Loucy (cell line): ENCODE measurements at regions not wholly inside any gene's neighbourhood (a gene's known extent, or its start where the extent isn't known, plus 50 kb on each side); places are given as distances from the start of the nearest gene placed in this dataset.

Experiments
- H2AFZ ChIP-seq: fragments of 200-600 bp; sonication (generic); 2 replicates; pipeline ENCODE4 v1.6.0; 2016; ENCODE audit warnings: antibody characterized with exemption, mild to moderate bottlenecking, low read length, moderate library complexity
- H3F3A ChIP-seq: fragments of 200-600 bp; 2 replicates; pipeline ENCODE4 v1.6.0; 2016; ENCODE audit warnings: antibody characterized with exemption, low read depth, mild to moderate bottlenecking
- H3K27me3 ChIP-seq: fragments of 200-600 bp; sonication (generic); 2 replicates; pipeline ENCODE4 v1.6.1; 2014; ENCODE audit warnings: low read length, mild to moderate bottlenecking; ENCODE audit not compliant: insufficient read depth, poor library complexity, severe bottlenecking
- H3K36me3 ChIP-seq: fragments of 200-600 bp; sonication (generic); 2 replicates; pipeline ENCODE4 v1.6.1; 2016; ENCODE audit warnings: low read length; ENCODE audit not compliant: insufficient read depth
- H3K4me1 ChIP-seq: fragments of 200-600 bp; sonication (generic); 2 replicates; pipeline ENCODE4 v1.5.1; 2014; ENCODE audit warnings: low read length, mild to moderate bottlenecking; ENCODE audit not compliant: insufficient read depth, poor library complexity, severe bottlenecking
- H3K4me2 ChIP-seq: fragments of 200-600 bp; sonication (generic); 2 replicates; pipeline ENCODE4 v1.6.0; 2014; ENCODE audit warnings: antibody characterized with exemption, low read length, low read depth, mild to moderate bottlenecking; ENCODE audit not compliant: poor library complexity, severe bottlenecking
- H3K4me3 ChIP-seq: fragments of 200-600 bp; sonication (generic); 2 replicates; pipeline ENCODE4 v1.5.1; 2014; ENCODE audit warnings: low read length, mild to moderate bottlenecking, mixed read lengths; ENCODE audit not compliant: poor library complexity, severe bottlenecking
- H3K79me2 ChIP-seq: fragments of 200-600 bp; sonication (generic); 2 replicates; pipeline ENCODE4 v1.6.1; 2014; ENCODE audit warnings: low read length; ENCODE audit not compliant: insufficient read depth
- H3K9ac ChIP-seq: fragments of 200-600 bp; sonication (generic); 2 replicates; pipeline ENCODE4 v1.6.0; 2014; ENCODE audit warnings: mild to moderate bottlenecking, low read depth, low read length, moderate library complexity; ENCODE audit not compliant: poor library complexity, severe bottlenecking
- H3K9me2 ChIP-seq: fragments of 200-600 bp; sonication (generic); replicated peaks from 2 replicates; pipeline ENCODE4 v1.6.1; 2016; ENCODE audit warnings: low read depth, low read length, mixed read lengths
- H3K9me3 ChIP-seq: fragments of 200-600 bp; sonication (generic); 2 replicates; pipeline ENCODE4 v1.6.1; 2014; ENCODE audit warnings: mild to moderate bottlenecking, antibody characterized with exemption, low read length, low read depth; ENCODE audit not compliant: insufficient read depth
- H4K20me1 ChIP-seq: fragments of 200-600 bp; sonication (generic); 2 replicates; pipeline ENCODE4 v1.6.0; 2014; ENCODE audit warnings: antibody characterized with exemption, low read length, mild to moderate bottlenecking; ENCODE audit not compliant: insufficient read depth, poor library complexity, severe bottlenecking
- EZH2phosphoT487 ChIP-seq: fragments of 200-600 bp; IDR thresholded peaks from 2 replicates; pipeline ENCODE4 v1.6.1; 2018; ENCODE audit warnings: antibody characterized with exemption, mild to moderate bottlenecking, moderate library complexity, borderline replicate concordance
- TF ChIP-seq, protein P1 (sequence below): fragments of 200-600 bp; sonication (generic); conservative IDR thresholded peaks from 2 replicates; pipeline ENCODE4 v1.5.1; 2014; ENCODE audit warnings: mild to moderate bottlenecking, antibody characterized with exemption, low read length

- no peaks in the 10 kb centered on the region for H4K20me1 ChIP-seq
- H3K9me3 ChIP-seq: peaks cover 5% of the 10 kb centered on the region; the same call in 1 of the 2 replicates
- no peak for TF ChIP-seq EZH2phosphoT487
- TF ChIP-seq, protein P1, sequence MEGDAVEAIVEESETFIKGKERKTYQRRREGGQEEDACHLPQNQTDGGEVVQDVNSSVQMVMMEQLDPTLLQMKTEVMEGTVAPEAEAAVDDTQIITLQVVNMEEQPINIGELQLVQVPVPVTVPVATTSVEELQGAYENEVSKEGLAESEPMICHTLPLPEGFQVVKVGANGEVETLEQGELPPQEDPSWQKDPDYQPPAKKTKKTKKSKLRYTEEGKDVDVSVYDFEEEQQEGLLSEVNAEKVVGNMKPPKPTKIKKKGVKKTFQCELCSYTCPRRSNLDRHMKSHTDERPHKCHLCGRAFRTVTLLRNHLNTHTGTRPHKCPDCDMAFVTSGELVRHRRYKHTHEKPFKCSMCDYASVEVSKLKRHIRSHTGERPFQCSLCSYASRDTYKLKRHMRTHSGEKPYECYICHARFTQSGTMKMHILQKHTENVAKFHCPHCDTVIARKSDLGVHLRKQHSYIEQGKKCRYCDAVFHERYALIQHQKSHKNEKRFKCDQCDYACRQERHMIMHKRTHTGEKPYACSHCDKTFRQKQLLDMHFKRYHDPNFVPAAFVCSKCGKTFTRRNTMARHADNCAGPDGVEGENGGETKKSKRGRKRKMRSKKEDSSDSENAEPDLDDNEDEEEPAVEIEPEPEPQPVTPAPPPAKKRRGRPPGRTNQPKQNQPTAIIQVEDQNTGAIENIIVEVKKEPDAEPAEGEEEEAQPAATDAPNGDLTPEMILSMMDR: no peak
- no peak overlapping the region for H3K4me2 ChIP-seq
- H3K4me1 ChIP-seq: no peaks in the 10 kb centered on the region
- no peak overlapping the region for H2AFZ ChIP-seq
- no peaks in the 10 kb centered on the region for H3F3A ChIP-seq
- no peak overlapping the region for H3K9ac ChIP-seq
- H3K9me2 ChIP-seq: no peaks in the 10 kb centered on the region
- H3K27me3 ChIP-seq: no peaks in the 10 kb centered on the region
- no peak overlapping the region for H3K4me3 ChIP-seq
- H3K36me3 ChIP-seq: no peaks in the 10 kb centered on the region
- no peaks in the 10 kb centered on the region for H3K79me2 ChIP-seq
Measured at GRCh38 chr14:104383088-104383995, 196.2 kb upstream of the C14orf180 start.

GRCh38 chr14:104383996-104384775 is 195.4 kb upstream of the C14orf180 start:
- H3K36me3 ChIP-seq: no peaks in the 10 kb centered on the region
- peaks cover 4% of the 10 kb centered on the region for H3K4me1 ChIP-seq
- H3K4me3 ChIP-seq: no peak overlapping the region
- H2AFZ ChIP-seq: no peak overlapping the region
- H4K20me1 ChIP-seq: no peaks in the 10 kb centered on the region
- TF ChIP-seq, protein P1: no peak
- no peak for TF ChIP-seq EZH2phosphoT487
- no peaks in the 10 kb centered on the region for H3K79me2 ChIP-seq
- no peak overlapping the region for H3K9ac ChIP-seq
- H3F3A ChIP-seq: no peaks in the 10 kb centered on the region
- no peaks in the 10 kb centered on the region for H3K27me3 ChIP-seq
- H3K4me2 ChIP-seq: no peak overlapping the region
- peaks cover 4% of the 10 kb centered on the region; the same call in 1 of the 2 replicates for H3K9me3 ChIP-seq
- H3K9me2 ChIP-seq: no peaks in the 10 kb centered on the region

DNA sequence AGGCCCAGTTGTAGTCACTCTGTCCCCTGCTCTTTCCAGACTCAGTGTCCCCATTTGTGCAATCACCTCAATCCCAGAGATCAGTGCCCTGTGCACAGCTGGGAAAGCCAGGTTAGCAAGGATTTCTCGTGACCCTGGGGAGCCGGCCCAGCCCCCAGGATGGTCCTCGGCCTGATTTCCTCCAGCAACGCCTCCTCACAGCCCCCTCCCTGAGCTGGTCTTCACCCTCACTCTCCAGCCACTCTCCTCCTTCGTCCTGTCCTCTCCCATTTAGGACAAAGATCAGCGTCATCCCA is 194.8 kb upstream of the C14orf180 start:
- no peak for TF ChIP-seq EZH2phosphoT487
- TF ChIP-seq, protein P1: no peak
- Histone ChIP-seq H3F3A (no peaks in the 10 kb centered on the region), H3K4me2 (no peak overlapping the region), H3K4me1 (peaks cover 9% of the 10 kb centered on the region), H3K36me3 (no peaks in the 10 kb centered on the region), H3K9me3 (no peaks in the 10 kb centered on the region; the same call in 1 of the 2 replicates), H4K20me1 (no peaks in the 10 kb centered on the region), H3K4me3 (no peak overlapping the region), H2AFZ (no peak overlapping the region), H3K79me2 (no peaks in the 10 kb centered on the region), H3K9me2 (no peaks in the 10 kb centered on the region), H3K9ac (no peak overlapping the region), H3K27me3 (no peaks in the 10 kb centered on the region)
